GM23338 (cell line): ENCODE measurements at regions not wholly inside any gene's neighbourhood (a gene's known extent, or its start where the extent isn't known, plus 50 kb on each side); places are given as distances from the start of the nearest gene placed in this dataset.

ENCODE experiments used
- ATAC-seq: fragments of 200-7000 bp; cut with Tn5 transposase; 3 replicates; pipeline ENCODE4 v1.9.1; 2020
- DNase-seq: peaks from one replicate; pipeline ENCODE4 v3.0.0-alpha.2; 2015; ENCODE audit warnings: low spot score
- H2AFZ ChIP-seq: fragments of 200-600 bp; sonication (generic); 2 replicates; pipeline ENCODE4 v1.8.0; 2016; ENCODE audit warnings: antibody characterized with exemption, mild to moderate bottlenecking, moderate library complexity
- H3F3A ChIP-seq: fragments of 200-600 bp; sonication (generic); replicated peaks from 2 replicates; pipeline ENCODE4 v1.8.0; 2017; ENCODE audit warnings: antibody characterized with exemption, mixed run types, low read depth
- H3K27ac ChIP-seq: fragments of 200-600 bp; sonication (generic); 2 replicates; pipeline ENCODE4 v1.6.1; 2016; ENCODE audit warnings: low read depth
- H3K27me3 ChIP-seq: fragments of 200-600 bp; sonication (generic); 2 replicates; pipeline ENCODE4 v1.8.0; 2016; ENCODE audit warnings: mild to moderate bottlenecking, mixed run types, moderate library complexity; ENCODE audit not compliant: insufficient read depth
- H3K36me3 ChIP-seq: fragments of 200-600 bp; sonication (generic); 2 replicates; pipeline ENCODE4 v1.8.0; 2016; ENCODE audit warnings: mild to moderate bottlenecking; ENCODE audit not compliant: insufficient read depth
- H3K4me1 ChIP-seq: fragments of 200-600 bp; sonication (generic); 2 replicates; pipeline ENCODE4 v1.8.0; 2016; ENCODE audit warnings: mild to moderate bottlenecking, moderate library complexity; ENCODE audit not compliant: insufficient read depth
- H3K4me2 ChIP-seq: fragments of 200-600 bp; sonication (generic); 2 replicates; pipeline ENCODE4 v1.7.1; 2017; ENCODE audit warnings: mixed run types
- H3K4me3 ChIP-seq: fragments of 200-600 bp; sonication (generic); 2 replicates; pipeline ENCODE4 v1.6.1; 2016; ENCODE audit warnings: mixed run types
- H3K79me2 ChIP-seq: fragments of 200-600 bp; sonication (generic); replicated peaks from 2 replicates; pipeline ENCODE4 v1.8.0; 2017; ENCODE audit warnings: mild to moderate bottlenecking; ENCODE audit not compliant: insufficient read depth
- H3K9me2 ChIP-seq: fragments of 200-600 bp; sonication (generic); 2 replicates; pipeline ENCODE4 v1.8.0; 2017; ENCODE audit not compliant: insufficient read depth
- H4K20me1 ChIP-seq: fragments of 200-600 bp; sonication (generic); replicated peaks from 2 replicates; pipeline ENCODE4 v1.8.0; 2017; ENCODE audit warnings: mild to moderate bottlenecking; ENCODE audit not compliant: insufficient read depth
- H3K27ac Mint-ChIP-seq: 2 replicates; pipeline ENCODE4 v1.8.0; 2020; ENCODE audit warnings: inconsistent platforms, mild to moderate bottlenecking, moderate library complexity, mixed read lengths
- H3K27me3 Mint-ChIP-seq: 3 replicates; pipeline ENCODE4 v1.8.0; 2022; ENCODE audit warnings: low read depth, mild to moderate bottlenecking, moderate library complexity, mixed read lengths, inconsistent platforms; ENCODE audit not compliant: insufficient read depth, poor library complexity
- H3K36me3 Mint-ChIP-seq: 3 replicates; pipeline ENCODE4 v1.8.0; 2021; ENCODE audit warnings: low read depth, mild to moderate bottlenecking, inconsistent platforms, moderate library complexity, mixed read lengths
- H3K4me1 Mint-ChIP-seq: 3 replicates; pipeline ENCODE4 v1.8.0; 2020; ENCODE audit warnings: mild to moderate bottlenecking, inconsistent platforms, mixed read lengths
- H3K4me3 Mint-ChIP-seq: 3 replicates; pipeline ENCODE4 v1.8.0; 2021; ENCODE audit warnings: moderate library complexity, mild to moderate bottlenecking, inconsistent platforms, mixed read lengths
- H3K9me3 Mint-ChIP-seq: 3 replicates; pipeline ENCODE4 v1.8.0; 2020; ENCODE audit warnings: moderate library complexity, mild to moderate bottlenecking, inconsistent platforms, mixed read lengths
- CREB1 ChIP-seq: fragments of 250-450 bp; sonication (Bioruptor Pico); IDR thresholded peaks from 2 replicates; pipeline ENCODE4 v1.5.0; 2020; ENCODE audit warnings: low read depth, mild to moderate bottlenecking, moderate library complexity
- EZH2phosphoT487 ChIP-seq: fragments of 200-600 bp; sonication (generic); IDR thresholded peaks from one replicate; pipeline ENCODE4 v1.8.1; 2018; ENCODE audit warnings: antibody characterized with exemption; ENCODE audit not compliant: unreplicated experiment
- STAT1 ChIP-seq: IDR thresholded peaks from one replicate; pipeline ENCODE4 v1.6.1; 2016; ENCODE audit warnings: antibody characterized with exemption; ENCODE audit not compliant: unreplicated experiment
- ZNF114 ChIP-seq: fragments of 250-450 bp; sonication (Bioruptor Pico); IDR thresholded peaks from 2 replicates; pipeline ENCODE4 v1.5.0; 2020; ENCODE audit warnings: mild to moderate bottlenecking, moderate library complexity
- TF ChIP-seq, protein P1 (sequence below): fragments of 250-450 bp; sonication (Bioruptor Pico); IDR thresholded peaks from 2 replicates; pipeline ENCODE4 v1.5.0; 2020; ENCODE audit warnings: mild to moderate bottlenecking, moderate library complexity
- TF ChIP-seq, protein P2 (sequence below): IDR thresholded peaks from one replicate; pipeline ENCODE4 v1.6.1; 2018; ENCODE audit warnings: antibody characterized with exemption; ENCODE audit not compliant: unreplicated experiment
- TF ChIP-seq, protein P3 (sequence below), 2 experiments: fragments of 200-600 bp in 1 of 2; sonication (generic) in 1 of 2; conservative IDR thresholded peaks; 2 replicates each; pipeline versions ENCODE4 v1.5.1 to v1.6.1; 2016 to 2017; ENCODE audit warnings: antibody characterized with exemption in 2 of 2, low read depth in 2 of 2, mild to moderate bottlenecking in 2 of 2, moderate library complexity in 1 of 2

DNA sequence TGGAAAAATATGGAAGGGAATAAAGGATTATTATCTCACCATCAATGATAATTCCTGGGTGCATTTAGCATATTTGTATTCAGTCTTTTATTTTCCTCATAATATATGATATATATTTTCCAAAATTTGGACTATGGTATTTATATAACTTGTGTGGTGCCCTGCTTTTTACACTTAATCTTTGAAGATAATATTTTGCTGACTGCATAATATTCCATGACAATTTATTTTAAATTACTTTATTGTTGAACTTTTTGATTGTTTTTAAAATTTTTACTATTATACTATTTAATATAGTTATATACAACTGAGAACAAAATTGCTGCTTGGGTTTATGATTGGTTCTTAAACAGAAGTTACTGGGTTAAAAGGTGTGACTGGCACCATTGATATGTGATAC lies 212.3 kb downstream of the TTC6 start:
- DNase-seq (no peak), ATAC-seq (no peak)
- Histone ChIP-seq H3K27ac (no peak overlapping the region), H4K20me1 (no peaks in the 10 kb centered on the region), H3K4me1 (peaks cover 11% of the 10 kb centered on the region), H3K79me2 (no peaks in the 10 kb centered on the region), H3K4me2 (no peak overlapping the region), H3K27me3 (no peaks in the 10 kb centered on the region), H2AFZ (no peak overlapping the region), H3K9me2 (no peaks in the 10 kb centered on the region), H3K4me3 (no peak overlapping the region), H3K36me3 (no peaks in the 10 kb centered on the region), H3F3A (no peaks in the 10 kb centered on the region)
- Mint-ChIP-seq H3K4me3 (no peak overlapping the region), H3K9me3 (no peaks in the 10 kb centered on the region), H3K27me3 (no peaks in the 10 kb centered on the region), H3K36me3 (no peaks in the 10 kb centered on the region), H3K4me1 (peaks cover 11% of the 10 kb centered on the region), H3K27ac (no peak overlapping the region)
- TF ChIP-seq, protein P1, sequence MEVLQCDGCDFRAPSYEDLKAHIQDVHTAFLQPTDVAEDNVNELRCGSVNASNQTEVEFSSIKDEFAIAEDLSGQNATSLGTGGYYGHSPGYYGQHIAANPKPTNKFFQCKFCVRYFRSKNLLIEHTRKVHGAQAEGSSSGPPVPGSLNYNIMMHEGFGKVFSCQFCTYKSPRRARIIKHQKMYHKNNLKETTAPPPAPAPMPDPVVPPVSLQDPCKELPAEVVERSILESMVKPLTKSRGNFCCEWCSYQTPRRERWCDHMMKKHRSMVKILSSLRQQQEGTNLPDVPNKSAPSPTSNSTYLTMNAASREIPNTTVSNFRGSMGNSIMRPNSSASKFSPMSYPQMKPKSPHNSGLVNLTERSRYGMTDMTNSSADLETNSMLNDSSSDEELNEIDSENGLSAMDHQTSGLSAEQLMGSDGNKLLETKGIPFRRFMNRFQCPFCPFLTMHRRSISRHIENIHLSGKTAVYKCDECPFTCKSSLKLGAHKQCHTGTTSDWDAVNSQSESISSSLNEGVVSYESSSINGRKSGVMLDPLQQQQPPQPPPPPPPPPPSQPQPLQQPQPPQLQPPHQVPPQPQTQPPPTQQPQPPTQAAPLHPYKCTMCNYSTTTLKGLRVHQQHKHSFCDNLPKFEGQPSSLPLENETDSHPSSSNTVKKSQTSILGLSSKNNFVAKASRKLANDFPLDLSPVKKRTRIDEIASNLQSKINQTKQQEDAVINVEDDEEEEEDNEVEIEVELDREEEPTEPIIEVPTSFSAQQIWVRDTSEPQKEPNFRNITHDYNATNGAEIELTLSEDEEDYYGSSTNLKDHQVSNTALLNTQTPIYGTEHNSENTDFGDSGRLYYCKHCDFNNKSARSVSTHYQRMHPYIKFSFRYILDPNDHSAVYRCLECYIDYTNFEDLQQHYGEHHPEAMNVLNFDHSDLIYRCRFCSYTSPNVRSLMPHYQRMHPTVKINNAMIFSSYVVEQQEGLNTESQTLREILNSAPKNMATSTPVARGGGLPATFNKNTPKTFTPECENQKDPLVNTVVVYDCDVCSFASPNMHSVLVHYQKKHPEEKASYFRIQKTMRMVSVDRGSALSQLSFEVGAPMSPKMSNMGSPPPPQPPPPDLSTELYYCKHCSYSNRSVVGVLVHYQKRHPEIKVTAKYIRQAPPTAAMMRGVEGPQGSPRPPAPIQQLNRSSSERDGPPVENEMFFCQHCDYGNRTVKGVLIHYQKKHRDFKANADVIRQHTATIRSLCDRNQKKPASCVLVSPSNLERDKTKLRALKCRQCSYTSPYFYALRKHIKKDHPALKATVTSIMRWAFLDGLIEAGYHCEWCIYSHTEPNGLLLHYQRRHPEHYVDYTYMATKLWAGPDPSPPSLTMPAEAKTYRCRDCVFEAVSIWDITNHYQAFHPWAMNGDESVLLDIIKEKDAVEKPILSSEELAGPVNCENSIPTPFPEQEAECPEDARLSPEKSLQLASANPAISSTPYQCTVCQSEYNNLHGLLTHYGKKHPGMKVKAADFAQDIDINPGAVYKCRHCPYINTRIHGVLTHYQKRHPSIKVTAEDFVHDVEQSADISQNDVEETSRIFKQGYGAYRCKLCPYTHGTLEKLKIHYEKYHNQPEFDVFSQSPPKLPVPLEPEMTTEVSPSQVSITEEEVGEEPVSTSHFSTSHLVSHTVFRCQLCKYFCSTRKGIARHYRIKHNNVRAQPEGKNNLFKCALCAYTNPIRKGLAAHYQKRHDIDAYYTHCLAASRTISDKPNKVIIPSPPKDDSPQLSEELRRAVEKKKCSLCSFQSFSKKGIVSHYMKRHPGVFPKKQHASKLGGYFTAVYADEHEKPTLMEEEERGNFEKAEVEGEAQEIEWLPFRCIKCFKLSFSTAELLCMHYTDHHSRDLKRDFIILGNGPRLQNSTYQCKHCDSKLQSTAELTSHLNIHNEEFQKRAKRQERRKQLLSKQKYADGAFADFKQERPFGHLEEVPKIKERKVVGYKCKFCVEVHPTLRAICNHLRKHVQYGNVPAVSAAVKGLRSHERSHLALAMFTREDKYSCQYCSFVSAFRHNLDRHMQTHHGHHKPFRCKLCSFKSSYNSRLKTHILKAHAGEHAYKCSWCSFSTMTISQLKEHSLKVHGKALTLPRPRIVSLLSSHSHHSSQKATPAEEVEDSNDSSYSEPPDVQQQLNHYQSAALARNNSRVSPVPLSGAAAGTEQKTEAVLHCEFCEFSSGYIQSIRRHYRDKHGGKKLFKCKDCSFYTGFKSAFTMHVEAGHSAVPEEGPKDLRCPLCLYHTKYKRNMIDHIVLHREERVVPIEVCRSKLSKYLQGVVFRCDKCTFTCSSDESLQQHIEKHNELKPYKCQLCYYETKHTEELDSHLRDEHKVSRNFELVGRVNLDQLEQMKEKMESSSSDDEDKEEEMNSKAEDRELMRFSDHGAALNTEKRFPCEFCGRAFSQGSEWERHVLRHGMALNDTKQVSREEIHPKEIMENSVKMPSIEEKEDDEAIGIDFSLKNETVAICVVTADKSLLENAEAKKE (CRISPR knock-in tag): no peak
- TF ChIP-seq CREB1 (CRISPR knock-in tag) (no peak), EZH2phosphoT487 (no peak), ZNF114 (CRISPR knock-in tag) (no peak), STAT1 (no peak)
- TF ChIP-seq, protein P2, sequence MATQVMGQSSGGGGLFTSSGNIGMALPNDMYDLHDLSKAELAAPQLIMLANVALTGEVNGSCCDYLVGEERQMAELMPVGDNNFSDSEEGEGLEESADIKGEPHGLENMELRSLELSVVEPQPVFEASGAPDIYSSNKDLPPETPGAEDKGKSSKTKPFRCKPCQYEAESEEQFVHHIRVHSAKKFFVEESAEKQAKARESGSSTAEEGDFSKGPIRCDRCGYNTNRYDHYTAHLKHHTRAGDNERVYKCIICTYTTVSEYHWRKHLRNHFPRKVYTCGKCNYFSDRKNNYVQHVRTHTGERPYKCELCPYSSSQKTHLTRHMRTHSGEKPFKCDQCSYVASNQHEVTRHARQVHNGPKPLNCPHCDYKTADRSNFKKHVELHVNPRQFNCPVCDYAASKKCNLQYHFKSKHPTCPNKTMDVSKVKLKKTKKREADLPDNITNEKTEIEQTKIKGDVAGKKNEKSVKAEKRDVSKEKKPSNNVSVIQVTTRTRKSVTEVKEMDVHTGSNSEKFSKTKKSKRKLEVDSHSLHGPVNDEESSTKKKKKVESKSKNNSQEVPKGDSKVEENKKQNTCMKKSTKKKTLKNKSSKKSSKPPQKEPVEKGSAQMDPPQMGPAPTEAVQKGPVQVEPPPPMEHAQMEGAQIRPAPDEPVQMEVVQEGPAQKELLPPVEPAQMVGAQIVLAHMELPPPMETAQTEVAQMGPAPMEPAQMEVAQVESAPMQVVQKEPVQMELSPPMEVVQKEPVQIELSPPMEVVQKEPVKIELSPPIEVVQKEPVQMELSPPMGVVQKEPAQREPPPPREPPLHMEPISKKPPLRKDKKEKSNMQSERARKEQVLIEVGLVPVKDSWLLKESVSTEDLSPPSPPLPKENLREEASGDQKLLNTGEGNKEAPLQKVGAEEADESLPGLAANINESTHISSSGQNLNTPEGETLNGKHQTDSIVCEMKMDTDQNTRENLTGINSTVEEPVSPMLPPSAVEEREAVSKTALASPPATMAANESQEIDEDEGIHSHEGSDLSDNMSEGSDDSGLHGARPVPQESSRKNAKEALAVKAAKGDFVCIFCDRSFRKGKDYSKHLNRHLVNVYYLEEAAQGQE: no peak
- TF ChIP-seq, protein P3, sequence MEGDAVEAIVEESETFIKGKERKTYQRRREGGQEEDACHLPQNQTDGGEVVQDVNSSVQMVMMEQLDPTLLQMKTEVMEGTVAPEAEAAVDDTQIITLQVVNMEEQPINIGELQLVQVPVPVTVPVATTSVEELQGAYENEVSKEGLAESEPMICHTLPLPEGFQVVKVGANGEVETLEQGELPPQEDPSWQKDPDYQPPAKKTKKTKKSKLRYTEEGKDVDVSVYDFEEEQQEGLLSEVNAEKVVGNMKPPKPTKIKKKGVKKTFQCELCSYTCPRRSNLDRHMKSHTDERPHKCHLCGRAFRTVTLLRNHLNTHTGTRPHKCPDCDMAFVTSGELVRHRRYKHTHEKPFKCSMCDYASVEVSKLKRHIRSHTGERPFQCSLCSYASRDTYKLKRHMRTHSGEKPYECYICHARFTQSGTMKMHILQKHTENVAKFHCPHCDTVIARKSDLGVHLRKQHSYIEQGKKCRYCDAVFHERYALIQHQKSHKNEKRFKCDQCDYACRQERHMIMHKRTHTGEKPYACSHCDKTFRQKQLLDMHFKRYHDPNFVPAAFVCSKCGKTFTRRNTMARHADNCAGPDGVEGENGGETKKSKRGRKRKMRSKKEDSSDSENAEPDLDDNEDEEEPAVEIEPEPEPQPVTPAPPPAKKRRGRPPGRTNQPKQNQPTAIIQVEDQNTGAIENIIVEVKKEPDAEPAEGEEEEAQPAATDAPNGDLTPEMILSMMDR (conservative IDR thresholded peaks at IDR 0.05; ENCODE audit: low read depth in 2 of 2): no peak
